ENCODE measurements at regions not wholly inside any gene's neighbourhood (a gene's known extent, or its start where the extent isn't known, plus 50 kb on each side); places are given as distances from the start of the nearest gene placed in this dataset.

- Histone ChIP-seq H3K4me1 (ENCODE audit: control insufficient read depth, insufficient read depth, low read length, poor library complexity, severe bottlenecking) (no peaks in the 10 kb centered on the region), H3K36me3 (ENCODE audit: control insufficient read depth, insufficient read depth, low read length) (no peaks in the 10 kb centered on the region), H3K4me3 (ENCODE audit: insufficient read depth, low read depth, low read length, poor library complexity, severe bottlenecking) (no peak overlapping the region), H3K27me3 (replicated peaks; ENCODE audit: control insufficient read depth, insufficient read depth, low read length, poor library complexity, severe bottlenecking) (no peaks in the 10 kb centered on the region), H3K9me3 (ENCODE audit: control insufficient read depth, low read length) (no peaks in the 10 kb centered on the region), H3K27ac (ENCODE audit: insufficient read depth, low read length, poor library complexity, severe bottlenecking) (no peak overlapping the region)
- DNase-seq = no peak
Observed at GRCh38 chr2:217271813-217272212, 411.9 kb upstream of the TNP1 start.

GRCh38 chr2:217270485-217271121 is 410.7 kb upstream of the TNP1 start:
- no peaks in the 10 kb centered on the region for H3K27me3 ChIP-seq (replicated peaks; ENCODE audit: control insufficient read depth, insufficient read depth, low read length, poor library complexity, severe bottlenecking)
- DNase-seq = no peak
- H3K4me3 ChIP-seq (ENCODE audit: insufficient read depth, low read depth, low read length, poor library complexity, severe bottlenecking) = no peak overlapping the region
- H3K9me3 ChIP-seq (ENCODE audit: control insufficient read depth, low read length) = no peaks in the 10 kb centered on the region
- H3K27ac ChIP-seq (ENCODE audit: insufficient read depth, low read length, poor library complexity, severe bottlenecking) = no peak overlapping the region
- H3K4me1 ChIP-seq (ENCODE audit: control insufficient read depth, insufficient read depth, low read length, poor library complexity, severe bottlenecking) = no peaks in the 10 kb centered on the region
- H3K36me3 ChIP-seq (ENCODE audit: control insufficient read depth, insufficient read depth, low read length) = no peaks in the 10 kb centered on the region

- H3K4me3 ChIP-seq (ENCODE audit: insufficient read depth, low read depth, low read length, poor library complexity, severe bottlenecking) = no peak overlapping the region
- H3K4me1 ChIP-seq (ENCODE audit: control insufficient read depth, insufficient read depth, low read length, poor library complexity, severe bottlenecking) = no peaks in the 10 kb centered on the region
- DNase-seq = no peak
- H3K36me3 ChIP-seq (ENCODE audit: control insufficient read depth, insufficient read depth, low read length) = no peaks in the 10 kb centered on the region
- no peak overlapping the region for H3K27ac ChIP-seq (ENCODE audit: insufficient read depth, low read length, poor library complexity, severe bottlenecking)
- no peaks in the 10 kb centered on the region for H3K27me3 ChIP-seq (replicated peaks; ENCODE audit: control insufficient read depth, insufficient read depth, low read length, poor library complexity, severe bottlenecking)
- no peaks in the 10 kb centered on the region for H3K9me3 ChIP-seq (ENCODE audit: control insufficient read depth, low read length)
Observed at GRCh38 chr2:217269701-217270484, 410.0 kb upstream of the TNP1 start.

- H3K27me3 ChIP-seq (replicated peaks; ENCODE audit: control insufficient read depth, insufficient read depth, low read length, poor library complexity, severe bottlenecking) = no peaks in the 10 kb centered on the region
- H3K9me3 ChIP-seq (ENCODE audit: control insufficient read depth, low read length) = no peaks in the 10 kb centered on the region
- no peaks in the 10 kb centered on the region for H3K36me3 ChIP-seq (ENCODE audit: control insufficient read depth, insufficient read depth, low read length)
- no peak overlapping the region for H3K27ac ChIP-seq (ENCODE audit: insufficient read depth, low read length, poor library complexity, severe bottlenecking)
- no peak for DNase-seq
- H3K4me3 ChIP-seq (ENCODE audit: insufficient read depth, low read depth, low read length, poor library complexity, severe bottlenecking) = no peak overlapping the region
- H3K4me1 ChIP-seq (ENCODE audit: control insufficient read depth, insufficient read depth, low read length, poor library complexity, severe bottlenecking) = no peaks in the 10 kb centered on the region
Observed at GRCh38 chr2:217268978-217269377, 409.1 kb upstream of the TNP1 start.

- Histone ChIP-seq H3K9me3 (ENCODE audit: control insufficient read depth, low read length) (no peaks in the 10 kb centered on the region), H3K36me3 (ENCODE audit: control insufficient read depth, insufficient read depth, low read length) (no peaks in the 10 kb centered on the region), H3K27ac (ENCODE audit: insufficient read depth, low read length, poor library complexity, severe bottlenecking) (no peak overlapping the region), H3K27me3 (replicated peaks; ENCODE audit: control insufficient read depth, insufficient read depth, low read length, poor library complexity, severe bottlenecking) (no peaks in the 10 kb centered on the region), H3K4me3 (ENCODE audit: insufficient read depth, low read depth, low read length, poor library complexity, severe bottlenecking) (no peak overlapping the region), H3K4me1 (ENCODE audit: control insufficient read depth, insufficient read depth, low read length, poor library complexity, severe bottlenecking) (no peaks in the 10 kb centered on the region)
- no peak for DNase-seq
Observed at GRCh38 chr2:217267758-217268157, 407.9 kb upstream of the TNP1 start.

GRCh38 chr2:217263756-217264155 is 403.9 kb upstream of the TNP1 start:
- Histone ChIP-seq H3K4me1 (ENCODE audit: control insufficient read depth, insufficient read depth, low read length, poor library complexity, severe bottlenecking) (no peaks in the 10 kb centered on the region), H3K9me3 (ENCODE audit: control insufficient read depth, low read length) (no peaks in the 10 kb centered on the region)

GRCh38 chr2:217262911-217263310 is 403.0 kb upstream of the TNP1 start:
- no peaks in the 10 kb centered on the region for H3K27me3 ChIP-seq (replicated peaks; ENCODE audit: control insufficient read depth, insufficient read depth, low read length, poor library complexity, severe bottlenecking)
- H3K4me1 ChIP-seq (ENCODE audit: control insufficient read depth, insufficient read depth, low read length, poor library complexity, severe bottlenecking) = no peaks in the 10 kb centered on the region
- no peak for DNase-seq
- no peak overlapping the region for H3K4me3 ChIP-seq (ENCODE audit: insufficient read depth, low read depth, low read length, poor library complexity, severe bottlenecking)
- no peaks in the 10 kb centered on the region for H3K36me3 ChIP-seq (ENCODE audit: control insufficient read depth, insufficient read depth, low read length)
- H3K27ac ChIP-seq (ENCODE audit: insufficient read depth, low read length, poor library complexity, severe bottlenecking) = no peak overlapping the region
- no peaks in the 10 kb centered on the region for H3K9me3 ChIP-seq (ENCODE audit: control insufficient read depth, low read length)

More at GRCh38 chr2:217263756-217264155, 403.9 kb upstream of the TNP1 start:
- Histone ChIP-seq H3K4me3 (ENCODE audit: insufficient read depth, low read depth, low read length, poor library complexity, severe bottlenecking) (no peak overlapping the region), H3K36me3 (ENCODE audit: control insufficient read depth, insufficient read depth, low read length) (no peaks in the 10 kb centered on the region), H3K27ac (ENCODE audit: insufficient read depth, low read length, poor library complexity, severe bottlenecking) (no peak overlapping the region), H3K27me3 (replicated peaks; ENCODE audit: control insufficient read depth, insufficient read depth, low read length, poor library complexity, severe bottlenecking) (no peaks in the 10 kb centered on the region)
- DNase-seq = no peak

- no peaks in the 10 kb centered on the region for H3K9me3 ChIP-seq (ENCODE audit: control insufficient read depth, low read length)
- no peaks in the 10 kb centered on the region for H3K36me3 ChIP-seq (ENCODE audit: control insufficient read depth, insufficient read depth, low read length)
- H3K4me3 ChIP-seq (ENCODE audit: insufficient read depth, low read depth, low read length, poor library complexity, severe bottlenecking) = no peak overlapping the region
- DNase-seq = no peak
- H3K27ac ChIP-seq (ENCODE audit: insufficient read depth, low read length, poor library complexity, severe bottlenecking) = no peak overlapping the region
- no peaks in the 10 kb centered on the region for H3K4me1 ChIP-seq (ENCODE audit: control insufficient read depth, insufficient read depth, low read length, poor library complexity, severe bottlenecking)
- no peaks in the 10 kb centered on the region for H3K27me3 ChIP-seq (replicated peaks; ENCODE audit: control insufficient read depth, insufficient read depth, low read length, poor library complexity, severe bottlenecking)
Observed at GRCh38 chr2:217261452-217261851, 401.6 kb upstream of the TNP1 start.

GRCh38 chr2:217260441-217261115 is 400.7 kb upstream of the TNP1 start:
- Histone ChIP-seq H3K4me3 (ENCODE audit: insufficient read depth, low read depth, low read length, poor library complexity, severe bottlenecking) (no peak overlapping the region), H3K36me3 (ENCODE audit: control insufficient read depth, insufficient read depth, low read length) (no peaks in the 10 kb centered on the region), H3K27me3 (replicated peaks; ENCODE audit: control insufficient read depth, insufficient read depth, low read length, poor library complexity, severe bottlenecking) (no peaks in the 10 kb centered on the region), H3K27ac (ENCODE audit: insufficient read depth, low read length, poor library complexity, severe bottlenecking) (no peak overlapping the region), H3K9me3 (ENCODE audit: control insufficient read depth, low read length) (no peaks in the 10 kb centered on the region), H3K4me1 (ENCODE audit: control insufficient read depth, insufficient read depth, low read length, poor library complexity, severe bottlenecking) (no peaks in the 10 kb centered on the region)
- no peak for DNase-seq

GRCh38 chr2:217258170-217258569 is 398.3 kb upstream of the TNP1 start:
- Histone ChIP-seq H3K4me3 (ENCODE audit: insufficient read depth, low read depth, low read length, poor library complexity, severe bottlenecking) (no peak overlapping the region), H3K36me3 (ENCODE audit: control insufficient read depth, insufficient read depth, low read length) (no peaks in the 10 kb centered on the region)

More at GRCh38 chr2:217258170-217258569, 398.3 kb upstream of the TNP1 start:
- Histone ChIP-seq H3K27me3 (replicated peaks; ENCODE audit: control insufficient read depth, insufficient read depth, low read length, poor library complexity, severe bottlenecking) (no peaks in the 10 kb centered on the region), H3K4me1 (ENCODE audit: control insufficient read depth, insufficient read depth, low read length, poor library complexity, severe bottlenecking) (no peaks in the 10 kb centered on the region), H3K27ac (ENCODE audit: insufficient read depth, low read length, poor library complexity, severe bottlenecking) (no peak overlapping the region), H3K9me3 (ENCODE audit: control insufficient read depth, low read length) (no peaks in the 10 kb centered on the region)
- no peak for DNase-seq
